ENCODE measurements at regions not wholly inside any gene's neighbourhood (a gene's known extent, or its start where the extent isn't known, plus 50 kb on each side); places are given as distances from the start of the nearest gene placed in this dataset.

DNA sequence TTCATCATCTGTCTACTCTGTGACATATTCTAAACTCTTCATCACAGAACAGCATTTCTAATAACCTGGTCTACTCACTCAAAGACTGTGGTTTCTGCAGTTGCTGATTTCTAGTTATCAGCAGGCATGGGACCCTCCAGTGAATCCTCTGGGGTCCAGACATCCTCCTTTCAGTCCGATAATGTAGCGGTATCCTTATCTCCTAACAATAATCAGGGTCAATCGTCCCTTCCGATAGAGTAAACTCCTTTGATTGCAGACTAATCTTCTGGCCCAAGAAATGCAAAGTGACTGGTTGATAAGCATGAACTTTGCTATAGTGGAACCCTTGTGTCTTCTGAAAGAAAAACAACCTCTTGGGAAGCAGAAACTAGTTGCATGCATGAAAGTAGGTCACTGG is 1209.8 kb upstream of the CELF2 start:
- no peak for TF ChIP-seq EZH2phosphoT487 (IDR thresholded peaks at IDR 0.05; ENCODE audit: borderline replicate concordance, low read length)
- TF ChIP-seq, protein P1, sequence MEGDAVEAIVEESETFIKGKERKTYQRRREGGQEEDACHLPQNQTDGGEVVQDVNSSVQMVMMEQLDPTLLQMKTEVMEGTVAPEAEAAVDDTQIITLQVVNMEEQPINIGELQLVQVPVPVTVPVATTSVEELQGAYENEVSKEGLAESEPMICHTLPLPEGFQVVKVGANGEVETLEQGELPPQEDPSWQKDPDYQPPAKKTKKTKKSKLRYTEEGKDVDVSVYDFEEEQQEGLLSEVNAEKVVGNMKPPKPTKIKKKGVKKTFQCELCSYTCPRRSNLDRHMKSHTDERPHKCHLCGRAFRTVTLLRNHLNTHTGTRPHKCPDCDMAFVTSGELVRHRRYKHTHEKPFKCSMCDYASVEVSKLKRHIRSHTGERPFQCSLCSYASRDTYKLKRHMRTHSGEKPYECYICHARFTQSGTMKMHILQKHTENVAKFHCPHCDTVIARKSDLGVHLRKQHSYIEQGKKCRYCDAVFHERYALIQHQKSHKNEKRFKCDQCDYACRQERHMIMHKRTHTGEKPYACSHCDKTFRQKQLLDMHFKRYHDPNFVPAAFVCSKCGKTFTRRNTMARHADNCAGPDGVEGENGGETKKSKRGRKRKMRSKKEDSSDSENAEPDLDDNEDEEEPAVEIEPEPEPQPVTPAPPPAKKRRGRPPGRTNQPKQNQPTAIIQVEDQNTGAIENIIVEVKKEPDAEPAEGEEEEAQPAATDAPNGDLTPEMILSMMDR (IDR thresholded peaks at IDR 0.05; ENCODE audit: low read depth, low read length, poor library complexity, severe bottlenecking): no peak

DNA sequence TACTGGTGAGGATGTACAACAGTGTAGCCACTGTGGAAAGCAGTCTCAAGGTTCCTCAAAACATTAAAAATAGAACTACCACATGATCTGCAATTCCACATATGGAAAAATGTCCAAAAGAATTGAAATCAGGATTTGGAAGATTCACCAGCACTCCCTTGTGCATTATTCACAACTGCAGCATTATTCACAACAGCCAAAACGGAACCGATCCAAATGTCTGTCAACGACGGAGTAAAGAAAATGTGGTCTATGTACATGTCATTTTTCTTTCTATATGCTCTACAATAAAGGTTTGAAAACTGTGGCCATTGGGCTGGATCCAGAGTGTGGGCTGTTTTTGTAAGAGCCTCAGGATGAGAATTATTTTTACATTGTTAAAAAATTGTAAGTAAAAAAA is 1206.1 kb upstream of the CELF2 start:
- Histone ChIP-seq H3K4me1 (ENCODE audit: control insufficient read depth, low read length) (no peaks in the 10 kb centered on the region), H3K9me2 (replicated peaks; ENCODE audit: control insufficient read depth, low read length) (no peaks in the 10 kb centered on the region), H3K4me3 (ENCODE audit: low read length) (no peak overlapping the region), H3K79me2 (ENCODE audit: control insufficient read depth, low read length) (no peaks in the 10 kb centered on the region), H3K27me3 (ENCODE audit: control insufficient read depth, low read length) (no peaks in the 10 kb centered on the region), H4K20me1 (ENCODE audit: control insufficient read depth, insufficient read depth, low read depth, low read length) (no peaks in the 10 kb centered on the region), H3F3A (ENCODE audit: control insufficient read depth, insufficient read depth) (no peaks in the 10 kb centered on the region), H3K36me3 (ENCODE audit: control insufficient read depth, low read length) (no peaks in the 10 kb centered on the region), H3K9me3 (ENCODE audit: control insufficient read depth, insufficient read depth, low read length) (no peaks in the 10 kb centered on the region), H3K27ac (ENCODE audit: low read depth, low read length) (no peak overlapping the region), H3K4me2 (ENCODE audit: low read length) (no peak overlapping the region)
- TF ChIP-seq EZH2phosphoT487 (IDR thresholded peaks at IDR 0.05; ENCODE audit: borderline replicate concordance, low read length): no peak
- TF ChIP-seq, protein P1 (IDR thresholded peaks at IDR 0.05; ENCODE audit: low read depth, low read length, poor library complexity, severe bottlenecking): no peak

More for the DNA sequence above, 1209.8 kb upstream of the CELF2 start:
- H3K9me3 ChIP-seq (ENCODE audit: control insufficient read depth, insufficient read depth, low read length): no peaks in the 10 kb centered on the region
- no peaks in the 10 kb centered on the region for H3K27me3 ChIP-seq (ENCODE audit: control insufficient read depth, low read length)
- no peaks in the 10 kb centered on the region for H3K36me3 ChIP-seq (ENCODE audit: control insufficient read depth, low read length)
- H4K20me1 ChIP-seq (ENCODE audit: control insufficient read depth, insufficient read depth, low read depth, low read length): no peaks in the 10 kb centered on the region
- no peaks in the 10 kb centered on the region for H3K4me1 ChIP-seq (ENCODE audit: control insufficient read depth, low read length)
- no peaks in the 10 kb centered on the region for H3K79me2 ChIP-seq (ENCODE audit: control insufficient read depth, low read length)
- H3K4me3 ChIP-seq (ENCODE audit: low read length): no peak overlapping the region
- no peaks in the 10 kb centered on the region for H3F3A ChIP-seq (ENCODE audit: control insufficient read depth, insufficient read depth)
- H3K9me2 ChIP-seq (replicated peaks; ENCODE audit: control insufficient read depth, low read length): no peaks in the 10 kb centered on the region
- H3K27ac ChIP-seq (ENCODE audit: low read depth, low read length): no peak overlapping the region
- no peak overlapping the region for H3K4me2 ChIP-seq (ENCODE audit: low read length)

DNA sequence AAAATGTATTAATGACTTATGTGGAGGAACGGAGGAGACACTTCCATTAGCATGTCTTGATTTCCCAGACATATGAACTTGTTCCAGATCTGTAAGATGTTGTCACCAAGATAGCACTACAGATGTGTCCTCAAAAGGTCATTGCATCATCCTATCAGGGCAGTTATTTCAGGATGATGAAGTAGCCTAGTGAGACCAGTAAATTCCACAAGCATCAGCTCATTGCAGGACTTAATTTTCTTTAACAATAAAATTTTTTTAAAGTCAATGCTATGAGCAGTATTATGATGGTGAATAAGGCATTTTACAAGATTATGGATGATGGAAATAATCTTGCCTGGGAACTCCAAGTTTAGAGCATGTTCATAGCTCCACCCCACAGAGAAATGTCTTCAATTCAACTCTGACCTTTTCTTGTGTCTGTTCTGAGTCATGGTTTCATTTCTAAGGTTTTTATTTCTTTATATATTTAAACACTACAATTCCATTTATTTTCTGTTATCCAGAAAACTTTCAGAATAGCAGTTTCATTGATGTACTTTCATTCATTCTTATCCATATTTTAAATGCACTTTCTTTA is 1203.3 kb upstream of the CELF2 start:
- H3F3A ChIP-seq (ENCODE audit: control insufficient read depth, insufficient read depth): no peaks in the 10 kb centered on the region
- no peak for TF ChIP-seq EZH2phosphoT487 (IDR thresholded peaks at IDR 0.05; ENCODE audit: borderline replicate concordance, low read length)
- TF ChIP-seq, protein P1 (IDR thresholded peaks at IDR 0.05; ENCODE audit: low read depth, low read length, poor library complexity, severe bottlenecking): no peak
- H3K79me2 ChIP-seq (ENCODE audit: control insufficient read depth, low read length): no peaks in the 10 kb centered on the region
- no peaks in the 10 kb centered on the region for H3K27me3 ChIP-seq (ENCODE audit: control insufficient read depth, low read length)
- H3K4me3 ChIP-seq (ENCODE audit: low read length): no peak overlapping the region
- H3K4me1 ChIP-seq (ENCODE audit: control insufficient read depth, low read length): no peaks in the 10 kb centered on the region
- H3K9me3 ChIP-seq (ENCODE audit: control insufficient read depth, insufficient read depth, low read length): peaks cover 5% of the 10 kb centered on the region; the same call in 1 of the 2 replicates
- H3K27ac ChIP-seq (ENCODE audit: low read depth, low read length): no peak overlapping the region
- H4K20me1 ChIP-seq (ENCODE audit: control insufficient read depth, insufficient read depth, low read depth, low read length): no peaks in the 10 kb centered on the region
- no peak overlapping the region for H3K4me2 ChIP-seq (ENCODE audit: low read length)
- H3K36me3 ChIP-seq (ENCODE audit: control insufficient read depth, low read length): no peaks in the 10 kb centered on the region
- no peaks in the 10 kb centered on the region for H3K9me2 ChIP-seq (replicated peaks; ENCODE audit: control insufficient read depth, low read length)

Measured in DOHH2 (cell line).